ENCODE measurements at regions not wholly inside any gene's neighbourhood (a gene's known extent, or its start where the extent isn't known, plus 50 kb on each side); places are given as distances from the start of the nearest gene placed in this dataset.
A peak's percentile ranks its signal among the peaks of the same experiment; 100 is the strongest.
"Not testable (repeated sequence)": the region's sequence is repeated elsewhere in the genome, so short reads cannot be mapped to it uniquely, and the experiment has no call there.

DNA sequence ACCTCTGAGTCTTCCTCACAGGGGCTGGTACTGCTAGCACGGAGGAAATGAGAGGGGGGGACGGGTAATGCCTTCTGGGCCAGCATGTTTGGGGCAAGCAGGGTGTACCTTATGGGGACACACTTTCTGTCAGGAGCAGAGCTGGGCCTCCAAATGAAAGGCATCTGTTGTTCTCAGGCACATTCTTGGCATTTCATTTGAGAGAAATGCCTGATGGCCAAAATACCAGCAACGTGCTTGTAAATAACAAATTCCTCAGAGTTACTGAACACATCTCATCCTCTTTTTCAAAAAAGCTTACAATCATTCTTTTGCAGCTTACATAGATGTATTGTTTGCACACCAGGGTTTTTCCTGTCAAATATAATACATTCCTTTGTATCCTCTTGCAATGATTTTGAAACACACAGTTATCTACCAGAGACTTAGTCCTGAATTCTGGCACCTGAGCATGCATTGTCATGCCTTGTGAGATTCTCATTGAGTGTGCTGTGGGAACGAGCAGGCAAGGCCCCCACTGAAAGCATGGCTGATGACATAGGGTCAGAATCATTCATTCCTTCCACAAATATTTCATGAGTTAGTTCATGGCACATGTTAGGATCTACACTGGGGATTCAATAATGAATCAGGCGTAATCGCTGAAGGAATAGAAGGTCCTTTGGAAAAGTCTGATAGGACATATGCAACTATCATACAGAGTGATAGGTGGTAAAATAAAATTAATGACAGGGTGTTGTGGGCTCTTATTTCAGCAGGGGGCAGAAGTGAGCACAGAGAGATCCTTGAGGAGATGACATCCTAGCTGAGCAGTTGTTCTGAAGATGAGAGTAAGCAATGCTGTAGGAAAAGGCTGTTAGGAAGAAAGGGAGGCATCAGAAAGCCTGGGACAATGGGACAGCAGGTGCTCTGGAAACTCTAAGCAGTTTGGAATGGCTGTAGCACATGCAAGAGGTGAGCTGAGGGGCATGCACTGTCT is 260.9 kb upstream of the TUT7 start:
- no peaks in the 10 kb centered on the region for H3K9me3 Mint-ChIP-seq
- no peak overlapping the region for H3K27ac Mint-ChIP-seq

DNA sequence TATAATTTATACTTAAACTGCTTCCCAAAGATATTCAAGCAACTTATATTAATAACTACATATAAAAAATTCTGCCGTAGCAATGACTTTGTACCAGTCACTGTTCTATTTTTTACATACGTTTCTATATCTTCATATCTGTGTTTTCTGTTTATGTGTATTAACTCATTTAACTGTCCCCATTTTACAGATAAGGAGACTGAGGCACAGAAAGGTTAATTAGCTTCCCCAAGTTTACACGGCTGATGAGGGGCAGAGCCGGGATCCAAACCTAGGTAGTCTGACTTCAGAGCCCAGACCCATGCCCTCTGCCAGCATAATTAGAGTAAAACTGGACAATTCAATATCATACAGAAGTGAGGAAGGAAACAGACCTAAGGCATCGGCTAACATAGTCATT is 259.7 kb upstream of the TUT7 start:
- no peaks in the 10 kb centered on the region for H3K9me3 Mint-ChIP-seq
- no peaks in the 10 kb centered on the region for H3K36me3 Mint-ChIP-seq
- DNase-seq (ENCODE audit: low spot score in 2 of 2) (no peak), ATAC-seq (no peak)
- H3K27ac Mint-ChIP-seq, result no peak overlapping the region

More for the DNA sequence above, 260.9 kb upstream of the TUT7 start:
- ATAC-seq (no peak), DNase-seq (ENCODE audit: low spot score in 2 of 2) (peak in 1 of 2 donors; percentile 35)
- no peaks in the 10 kb centered on the region for H3K36me3 Mint-ChIP-seq

DNA sequence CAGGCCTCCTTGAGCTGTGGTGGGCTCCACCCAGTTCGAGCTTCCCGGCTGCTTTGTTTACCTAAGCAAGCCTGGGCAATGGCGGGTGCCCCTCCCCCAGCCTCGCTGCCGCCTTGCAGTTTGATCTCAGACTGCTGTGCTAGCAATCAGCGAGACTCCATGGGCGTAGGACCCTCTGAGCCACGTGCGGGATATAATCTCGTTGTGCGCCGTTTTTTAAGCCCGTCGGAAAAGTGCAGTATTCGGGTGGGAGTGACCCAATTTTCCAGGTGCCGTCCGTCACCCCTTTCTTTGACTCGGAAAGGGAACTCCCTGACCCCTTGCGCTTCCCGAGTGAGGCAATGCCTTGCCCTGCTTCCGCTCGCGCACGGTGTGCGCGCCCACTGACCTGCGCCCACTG is 257.3 kb upstream of the TUT7 start:
- H3K27ac Mint-ChIP-seq; H3K36me3 Mint-ChIP-seq; ATAC-seq; H3K9me3 Mint-ChIP-seq; DNase-seq (ENCODE audit: low spot score in 2 of 2): not testable (repeated sequence)

DNA sequence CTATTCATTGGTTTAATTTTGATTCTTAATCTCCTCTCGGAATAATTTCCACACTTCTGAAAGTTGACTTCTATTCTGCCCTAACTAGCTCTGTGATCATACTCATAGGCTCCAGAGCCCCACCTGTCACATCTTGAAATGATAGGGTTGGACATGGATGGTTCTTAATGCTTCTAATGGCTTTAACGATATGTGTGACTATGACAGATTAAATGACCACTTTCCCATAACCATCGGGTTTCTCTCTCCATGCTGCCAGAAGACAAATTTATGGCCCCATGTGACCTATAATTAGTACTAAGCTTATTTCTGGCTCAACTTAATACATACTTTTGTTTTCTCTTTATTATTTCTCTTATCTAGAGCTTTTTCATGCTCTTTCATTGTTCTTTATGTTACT is 251.1 kb upstream of the TUT7 start:
- no peak for ATAC-seq
- H3K36me3 Mint-ChIP-seq, result no peaks in the 10 kb centered on the region

DNA sequence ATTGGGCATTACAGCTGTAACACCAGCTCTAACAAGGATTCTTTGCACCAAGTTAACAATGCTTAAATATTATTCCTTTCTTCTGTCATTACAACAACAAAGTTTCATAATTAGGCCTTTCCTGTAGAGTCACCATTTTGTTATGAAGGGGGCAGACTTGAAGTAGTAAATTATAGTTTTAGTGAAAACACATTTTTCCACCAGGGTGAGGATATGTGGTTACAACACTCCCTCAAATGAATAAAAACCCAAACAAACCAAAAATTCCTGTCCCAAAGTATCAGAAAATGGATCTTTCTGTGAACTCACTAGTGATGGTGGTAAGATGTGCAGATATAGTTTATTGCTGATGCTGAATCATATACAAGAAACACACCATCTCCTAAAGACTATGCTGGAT is 250.5 kb upstream of the TUT7 start:
- Mint-ChIP-seq H3K36me3 (no peaks in the 10 kb centered on the region), H3K27ac (no peak overlapping the region), H3K9me3 (no peaks in the 10 kb centered on the region)
- no peak for ATAC-seq
- DNase-seq (ENCODE audit: low spot score in 2 of 2), result no peak

More for the DNA sequence above, 251.1 kb upstream of the TUT7 start:
- DNase-seq (ENCODE audit: low spot score in 2 of 2), result no peak
- Mint-ChIP-seq H3K9me3 (no peaks in the 10 kb centered on the region), H3K27ac (no peak overlapping the region)

DNA sequence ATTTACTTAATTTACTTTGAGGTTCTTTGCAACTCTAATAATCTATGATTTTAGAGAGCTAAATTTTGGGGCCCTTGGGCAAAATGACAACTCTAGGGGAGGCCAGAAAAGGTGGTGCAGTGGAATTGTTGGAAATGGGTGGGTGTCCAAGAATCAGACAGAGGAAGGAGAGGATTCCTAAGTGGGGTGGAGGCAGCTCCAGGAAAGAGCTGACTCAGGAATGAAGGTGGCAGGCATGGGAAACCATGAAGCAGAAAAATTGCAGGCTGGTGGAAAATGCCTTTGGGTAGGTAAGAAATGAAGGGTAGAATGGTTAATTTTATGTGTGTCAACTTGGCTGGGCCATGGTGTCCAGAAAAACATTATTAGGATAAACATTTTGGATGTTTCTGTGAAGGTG is 248.5 kb upstream of the TUT7 start:
- H3K9me3 Mint-ChIP-seq, result no peaks in the 10 kb centered on the region
- ATAC-seq (no peak), DNase-seq (ENCODE audit: low spot score in 2 of 2) (no peak)
- peak overlapping the region in 1 of 2 donors; percentile 11 for H3K27ac Mint-ChIP-seq
- H3K36me3 Mint-ChIP-seq, result no peaks in the 10 kb centered on the region

DNA sequence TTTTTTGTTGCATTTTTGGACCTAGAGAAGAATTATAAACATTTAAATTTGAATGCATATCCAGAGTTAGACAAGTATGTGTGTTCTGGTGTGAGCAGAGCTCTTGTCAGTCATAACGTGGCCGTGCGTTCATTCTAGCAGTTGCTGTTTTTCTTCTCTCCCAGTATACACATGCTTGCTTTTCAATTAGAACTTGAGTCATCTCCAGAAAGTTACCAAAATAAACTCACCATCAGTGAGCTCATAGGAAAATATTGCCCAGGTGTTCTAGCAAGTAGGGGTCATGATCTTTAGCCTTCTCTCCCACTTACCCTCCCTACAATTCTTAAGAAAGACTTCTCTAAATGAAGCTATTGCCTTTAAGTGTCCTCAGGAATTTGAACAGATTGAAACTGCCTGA is 247.5 kb upstream of the TUT7 start:
- DNase-seq (ENCODE audit: low spot score in 2 of 2), result no peak
- ATAC-seq, result no peak
- Mint-ChIP-seq H3K9me3 (no peaks in the 10 kb centered on the region), H3K27ac (no peak overlapping the region), H3K36me3 (peaks cover 0 to 6% of the 10 kb centered on the region in 2 donors)

DNA sequence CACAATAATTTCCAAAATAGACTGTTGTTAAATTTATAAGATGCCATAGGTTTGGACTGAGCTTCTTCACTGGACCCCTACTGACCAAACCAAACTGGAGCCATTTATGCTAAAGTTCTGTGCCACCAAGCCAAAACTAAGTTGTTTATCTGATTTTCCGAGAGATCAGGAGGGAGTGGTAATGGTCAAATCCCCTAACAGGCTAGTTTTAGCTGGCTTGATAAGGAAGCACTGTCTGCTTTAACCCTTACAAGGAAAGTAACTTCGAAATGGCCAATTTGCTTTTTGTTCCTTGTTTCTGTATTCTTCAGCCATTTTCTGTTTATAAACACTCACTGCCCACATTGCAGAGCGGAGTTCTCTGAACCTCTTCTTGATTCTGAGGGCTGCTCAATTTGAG is 246.8 kb upstream of the TUT7 start:
- DNase-seq (ENCODE audit: low spot score in 2 of 2) (no peak), ATAC-seq (no peak)
- H3K9me3 Mint-ChIP-seq, result no peaks in the 10 kb centered on the region
- no peak overlapping the region for H3K27ac Mint-ChIP-seq
- H3K36me3 Mint-ChIP-seq, result peaks cover 0 to 6% of the 10 kb centered on the region in 2 donors

DNA sequence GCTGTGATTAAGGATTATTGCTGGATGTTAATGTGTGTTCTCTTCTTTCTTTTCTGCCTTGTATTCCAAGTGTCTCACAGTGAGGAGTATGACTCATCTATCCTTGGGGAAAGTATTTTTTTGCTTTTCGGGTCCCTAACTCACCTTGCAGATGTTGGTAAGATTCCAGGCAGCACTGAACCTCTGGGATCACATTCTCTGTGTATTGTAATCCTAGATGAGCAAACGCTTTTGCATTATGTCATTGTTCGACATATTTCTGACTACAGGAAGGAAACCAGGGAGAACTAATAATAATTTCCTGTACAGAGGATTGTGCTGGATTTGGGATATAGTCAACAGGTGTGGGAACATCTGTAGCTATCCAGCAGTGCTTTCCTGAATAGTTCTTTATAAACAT is 246.1 kb upstream of the TUT7 start:
- DNase-seq (ENCODE audit: low spot score in 2 of 2) (no peak), ATAC-seq (no peak)
- H3K27ac Mint-ChIP-seq, result no peak overlapping the region
- no peaks in the 10 kb centered on the region for H3K9me3 Mint-ChIP-seq
- H3K36me3 Mint-ChIP-seq, result peaks cover 0 to 6% of the 10 kb centered on the region in 2 donors

DNA sequence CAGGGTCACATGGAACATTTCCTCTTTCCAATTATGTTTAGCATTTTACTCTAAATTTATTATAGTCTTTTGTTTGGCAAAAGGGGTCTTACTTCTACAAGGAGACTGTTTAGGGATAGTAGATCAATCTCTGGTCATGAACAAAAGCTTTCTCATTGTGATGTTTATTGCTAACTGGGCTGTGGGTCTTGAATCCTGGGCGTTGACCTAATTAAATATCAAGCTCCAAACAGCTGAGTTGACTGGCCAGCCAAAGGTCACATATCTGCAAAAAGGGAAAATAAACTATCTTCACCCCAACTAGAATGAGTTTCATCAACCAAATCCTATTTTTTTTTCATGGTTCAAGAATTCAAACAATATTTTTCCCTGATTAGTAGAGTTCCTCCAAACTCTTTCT is 245.4 kb upstream of the TUT7 start:
- Mint-ChIP-seq H3K9me3 (no peaks in the 10 kb centered on the region), H3K36me3 (peaks cover 0 to 6% of the 10 kb centered on the region in 2 donors), H3K27ac (no peak overlapping the region)
- no peak for DNase-seq (ENCODE audit: low spot score in 2 of 2)
- no peak for ATAC-seq

DNA sequence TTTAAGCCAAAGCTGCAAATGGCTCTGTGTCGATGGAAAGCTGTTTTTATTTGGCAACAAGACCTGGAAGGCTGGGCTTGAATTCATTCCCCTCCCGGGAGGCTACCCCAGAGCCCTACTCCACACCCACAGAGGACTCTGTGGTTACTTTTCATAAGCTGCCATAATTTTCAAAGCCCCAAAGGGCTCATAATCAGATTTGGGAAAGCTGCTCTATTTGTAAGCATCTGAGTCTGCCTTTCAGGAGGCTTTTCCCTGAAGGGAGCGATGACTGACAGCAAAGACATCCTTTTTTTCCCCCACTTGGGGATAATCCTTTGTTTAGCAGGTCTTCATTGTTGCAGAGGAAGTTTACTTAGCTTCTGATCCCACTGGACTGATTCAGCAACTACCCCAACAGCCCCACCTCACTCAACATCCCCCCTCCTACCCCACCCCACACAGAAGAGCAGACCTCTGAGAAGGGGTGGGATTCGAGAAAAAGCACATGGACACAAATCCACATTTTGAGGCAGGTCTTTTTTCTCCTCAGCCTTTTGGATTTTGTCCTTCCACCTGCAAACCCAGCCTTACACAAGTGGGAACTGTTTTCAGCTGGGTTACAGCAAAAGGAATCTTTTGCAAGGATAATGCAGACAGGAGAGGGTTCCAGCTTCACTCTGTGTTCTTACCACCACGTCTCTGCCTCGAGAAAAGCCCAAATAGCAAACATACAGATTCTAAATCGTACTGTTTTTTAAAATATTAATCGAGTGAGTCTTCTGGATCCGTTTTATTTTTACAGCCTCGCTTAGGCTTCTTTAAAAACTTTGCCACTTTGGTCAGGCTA is 244.4 kb upstream of the TUT7 start:
- Mint-ChIP-seq H3K36me3 (peaks cover 0 to 6% of the 10 kb centered on the region in 2 donors), H3K27ac (no peak overlapping the region), H3K9me3 (no peaks in the 10 kb centered on the region)
- DNase-seq (ENCODE audit: low spot score in 2 of 2) (no peak), ATAC-seq (no peak)

DNA sequence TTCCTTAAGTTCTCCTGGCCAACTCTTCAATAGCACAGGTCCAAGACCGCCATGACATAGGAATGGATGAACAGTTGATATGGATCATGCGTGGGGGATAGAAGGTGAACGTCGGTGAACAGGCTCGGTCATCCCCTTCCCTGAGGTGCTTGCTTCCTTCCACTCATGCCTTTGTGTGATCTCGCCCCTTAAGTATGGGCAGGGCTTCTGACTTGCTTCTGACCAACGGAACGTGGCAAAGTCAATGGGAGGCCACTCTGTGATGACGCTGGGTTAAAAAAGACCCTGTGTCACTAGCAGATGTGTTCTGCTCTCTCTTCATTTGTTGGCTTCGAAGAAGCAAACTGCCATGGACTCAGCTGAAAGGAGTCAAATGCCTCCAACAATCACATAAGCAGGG is 240.5 kb upstream of the TUT7 start:
- ATAC-seq, result no peak
- DNase-seq (ENCODE audit: low spot score in 2 of 2), result no peak

DNA sequence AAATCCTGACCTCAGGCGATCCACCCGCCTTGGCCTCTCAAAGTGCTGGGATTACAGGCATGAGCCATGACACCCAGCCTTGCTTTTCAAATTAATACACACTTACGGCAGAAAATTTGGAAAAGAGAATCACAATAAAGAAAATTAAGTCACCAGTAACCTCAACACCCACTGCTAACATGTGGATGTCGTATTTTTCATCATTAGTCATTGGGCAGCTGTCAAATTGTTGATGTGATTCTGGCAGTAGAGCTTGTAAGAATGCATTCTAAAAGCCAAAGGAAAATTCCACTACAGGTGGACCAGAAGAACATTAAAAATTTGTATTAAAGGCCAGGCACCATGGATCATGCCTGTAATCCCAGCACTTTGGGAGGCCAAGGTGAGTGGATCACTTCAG is 237.3 kb upstream of the TUT7 start:
- Mint-ChIP-seq H3K36me3 (no peaks in the 10 kb centered on the region), H3K27ac (no peak overlapping the region), H3K9me3 (no peaks in the 10 kb centered on the region)
- DNase-seq (ENCODE audit: low spot score in 2 of 2) (no peak), ATAC-seq (no peak)

More for the DNA sequence above, 240.5 kb upstream of the TUT7 start:
- H3K27ac Mint-ChIP-seq, result no peak overlapping the region
- no peaks in the 10 kb centered on the region for H3K9me3 Mint-ChIP-seq
- H3K36me3 Mint-ChIP-seq, result peaks cover 0 to 6% of the 10 kb centered on the region in 2 donors

DNA sequence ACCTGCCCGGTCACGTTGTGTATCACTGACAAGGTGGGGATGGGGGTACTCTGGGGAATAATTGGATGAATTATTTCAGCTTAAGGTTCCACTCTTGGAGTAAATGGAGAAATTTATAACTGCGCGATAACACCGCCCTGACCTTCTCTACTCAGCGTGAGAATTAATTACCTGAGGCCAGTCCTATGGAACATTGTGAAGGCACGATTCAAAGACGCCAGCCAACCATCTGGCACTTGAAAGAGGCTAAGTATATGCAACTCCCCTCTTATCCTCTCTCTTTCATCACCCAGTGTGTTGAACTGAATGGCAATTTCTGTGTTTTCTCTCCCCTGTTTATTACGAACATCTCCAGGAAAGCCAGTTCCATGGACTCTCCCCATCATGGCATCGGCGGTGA is 235.5 kb upstream of the TUT7 start:
- H3K9me3 Mint-ChIP-seq, result no peaks in the 10 kb centered on the region
- no peaks in the 10 kb centered on the region for H3K36me3 Mint-ChIP-seq
- ATAC-seq, result no peak
- no peak overlapping the region for H3K27ac Mint-ChIP-seq
- no peak for DNase-seq (ENCODE audit: low spot score in 2 of 2)

DNA sequence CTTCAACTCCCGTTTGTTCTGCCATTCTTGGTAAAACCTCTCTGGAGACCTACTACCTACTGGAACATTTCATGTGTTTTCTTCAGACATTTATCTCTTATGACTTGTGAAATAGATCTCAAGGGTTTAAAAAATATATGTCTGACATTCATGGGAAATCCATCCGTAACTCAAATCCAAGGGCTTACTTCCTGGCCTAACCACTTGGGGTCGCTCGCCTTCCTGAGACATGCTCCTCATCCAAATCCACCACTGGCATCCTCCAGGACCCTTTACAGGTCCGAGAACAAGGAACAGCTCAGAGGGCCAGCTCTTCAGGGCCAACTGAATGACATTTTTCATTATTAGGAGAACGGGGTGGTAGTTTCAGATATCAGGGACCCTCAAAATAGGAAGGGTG is 235.1 kb upstream of the TUT7 start:
- no peak overlapping the region for H3K27ac Mint-ChIP-seq
- no peaks in the 10 kb centered on the region for H3K36me3 Mint-ChIP-seq
- ATAC-seq, result no peak
- DNase-seq (ENCODE audit: low spot score in 2 of 2), result no peak
- no peaks in the 10 kb centered on the region for H3K9me3 Mint-ChIP-seq

DNA sequence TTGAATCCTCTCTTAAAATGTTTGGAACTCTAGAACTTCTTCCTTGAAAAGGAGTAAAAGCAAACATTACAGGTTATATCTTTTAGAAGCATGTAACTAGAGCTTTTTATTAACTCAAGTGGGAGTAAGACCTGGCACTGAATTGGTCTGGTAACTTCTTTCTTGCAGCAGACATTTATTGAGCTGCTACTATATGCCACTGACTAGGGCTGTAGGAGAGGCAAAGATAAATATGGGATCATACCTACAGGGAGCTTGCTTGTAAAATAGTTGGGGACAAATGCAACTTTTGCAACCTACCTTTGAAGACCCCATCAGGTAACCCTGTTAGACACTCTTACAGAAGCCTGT is 231.9 kb upstream of the TUT7 start:
- Mint-ChIP-seq H3K27ac (no peak overlapping the region), H3K36me3 (no peaks in the 10 kb centered on the region), H3K9me3 (no peaks in the 10 kb centered on the region)
- ATAC-seq (no peak), DNase-seq (ENCODE audit: low spot score in 2 of 2) (no peak)

DNA sequence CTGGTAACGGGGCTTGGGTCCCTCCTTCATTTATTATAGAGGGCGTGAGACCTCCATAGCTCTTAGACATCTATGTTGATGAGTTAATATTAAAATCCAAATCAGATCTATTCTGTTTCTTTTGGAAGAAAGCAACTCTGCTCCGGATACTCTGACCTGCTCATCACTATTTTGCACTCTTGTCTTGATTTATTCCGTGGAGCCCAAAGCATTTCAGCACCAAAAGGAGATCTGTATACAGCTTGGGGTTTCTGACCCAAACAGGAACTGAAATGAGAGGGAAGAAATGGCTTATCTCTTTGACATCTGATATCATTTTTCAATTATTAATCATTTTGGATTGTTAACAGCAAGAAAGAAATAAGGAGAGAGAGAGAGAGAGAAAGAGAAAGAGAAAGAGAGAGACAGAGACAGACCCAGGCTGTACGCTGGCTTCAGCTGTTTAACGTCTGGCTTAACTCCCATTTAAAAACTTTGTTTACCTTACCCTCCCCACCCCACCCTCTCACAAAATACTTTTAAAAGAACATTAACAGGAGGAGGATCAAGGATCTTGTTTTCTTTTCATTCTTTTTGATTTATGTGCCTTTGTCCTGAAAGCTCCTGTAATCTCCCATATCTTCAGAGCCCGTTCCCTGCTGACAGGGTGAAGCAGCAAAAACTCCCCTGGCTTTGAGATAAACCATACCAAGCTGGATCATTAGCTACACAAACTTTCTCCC is 231.4 kb upstream of the TUT7 start:
- Mint-ChIP-seq H3K36me3 (no peaks in the 10 kb centered on the region), H3K9me3 (no peaks in the 10 kb centered on the region), H3K27ac (peak overlapping the region in 1 of 2 donors; percentile 34)
- no peak for DNase-seq (ENCODE audit: low spot score in 2 of 2)
- no peak for ATAC-seq
